ENCODE measurements at regions not wholly inside any gene's neighbourhood (a gene's known extent, or its start where the extent isn't known, plus 50 kb on each side); places are given as distances from the start of the nearest gene placed in this dataset.

DNA sequence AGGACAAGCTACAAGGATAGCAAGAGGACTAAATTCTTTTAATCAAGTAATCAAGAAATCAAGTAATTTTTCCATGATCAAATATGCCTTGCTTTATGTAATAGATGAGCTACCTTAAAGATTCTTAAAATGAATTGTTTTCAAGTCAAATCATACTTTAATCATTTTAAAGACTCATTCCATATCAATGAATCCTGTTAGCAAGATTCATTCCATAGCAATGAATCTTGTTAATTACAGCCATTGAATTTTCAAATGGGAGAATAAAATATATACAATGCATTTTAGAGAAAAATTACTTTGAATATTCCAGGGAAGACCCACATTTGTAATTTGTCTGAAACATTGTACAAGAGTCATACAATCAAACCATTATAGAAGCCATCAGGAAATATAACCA, 145.7 kb downstream of the RFX6 start:
- TF ChIP-seq, protein P1, sequence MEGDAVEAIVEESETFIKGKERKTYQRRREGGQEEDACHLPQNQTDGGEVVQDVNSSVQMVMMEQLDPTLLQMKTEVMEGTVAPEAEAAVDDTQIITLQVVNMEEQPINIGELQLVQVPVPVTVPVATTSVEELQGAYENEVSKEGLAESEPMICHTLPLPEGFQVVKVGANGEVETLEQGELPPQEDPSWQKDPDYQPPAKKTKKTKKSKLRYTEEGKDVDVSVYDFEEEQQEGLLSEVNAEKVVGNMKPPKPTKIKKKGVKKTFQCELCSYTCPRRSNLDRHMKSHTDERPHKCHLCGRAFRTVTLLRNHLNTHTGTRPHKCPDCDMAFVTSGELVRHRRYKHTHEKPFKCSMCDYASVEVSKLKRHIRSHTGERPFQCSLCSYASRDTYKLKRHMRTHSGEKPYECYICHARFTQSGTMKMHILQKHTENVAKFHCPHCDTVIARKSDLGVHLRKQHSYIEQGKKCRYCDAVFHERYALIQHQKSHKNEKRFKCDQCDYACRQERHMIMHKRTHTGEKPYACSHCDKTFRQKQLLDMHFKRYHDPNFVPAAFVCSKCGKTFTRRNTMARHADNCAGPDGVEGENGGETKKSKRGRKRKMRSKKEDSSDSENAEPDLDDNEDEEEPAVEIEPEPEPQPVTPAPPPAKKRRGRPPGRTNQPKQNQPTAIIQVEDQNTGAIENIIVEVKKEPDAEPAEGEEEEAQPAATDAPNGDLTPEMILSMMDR (IDR thresholded peaks at IDR 0.05; ENCODE audit: low read depth, low read length, missing input control) = no peak
- TF ChIP-seq FOXA1 (IDR thresholded peaks at IDR 0.05) = no peak
- no peak for TF ChIP-seq EGR1 (IDR thresholded peaks at IDR 0.05; ENCODE audit: low read depth in 2 of 2)
- TF ChIP-seq, protein P2, sequence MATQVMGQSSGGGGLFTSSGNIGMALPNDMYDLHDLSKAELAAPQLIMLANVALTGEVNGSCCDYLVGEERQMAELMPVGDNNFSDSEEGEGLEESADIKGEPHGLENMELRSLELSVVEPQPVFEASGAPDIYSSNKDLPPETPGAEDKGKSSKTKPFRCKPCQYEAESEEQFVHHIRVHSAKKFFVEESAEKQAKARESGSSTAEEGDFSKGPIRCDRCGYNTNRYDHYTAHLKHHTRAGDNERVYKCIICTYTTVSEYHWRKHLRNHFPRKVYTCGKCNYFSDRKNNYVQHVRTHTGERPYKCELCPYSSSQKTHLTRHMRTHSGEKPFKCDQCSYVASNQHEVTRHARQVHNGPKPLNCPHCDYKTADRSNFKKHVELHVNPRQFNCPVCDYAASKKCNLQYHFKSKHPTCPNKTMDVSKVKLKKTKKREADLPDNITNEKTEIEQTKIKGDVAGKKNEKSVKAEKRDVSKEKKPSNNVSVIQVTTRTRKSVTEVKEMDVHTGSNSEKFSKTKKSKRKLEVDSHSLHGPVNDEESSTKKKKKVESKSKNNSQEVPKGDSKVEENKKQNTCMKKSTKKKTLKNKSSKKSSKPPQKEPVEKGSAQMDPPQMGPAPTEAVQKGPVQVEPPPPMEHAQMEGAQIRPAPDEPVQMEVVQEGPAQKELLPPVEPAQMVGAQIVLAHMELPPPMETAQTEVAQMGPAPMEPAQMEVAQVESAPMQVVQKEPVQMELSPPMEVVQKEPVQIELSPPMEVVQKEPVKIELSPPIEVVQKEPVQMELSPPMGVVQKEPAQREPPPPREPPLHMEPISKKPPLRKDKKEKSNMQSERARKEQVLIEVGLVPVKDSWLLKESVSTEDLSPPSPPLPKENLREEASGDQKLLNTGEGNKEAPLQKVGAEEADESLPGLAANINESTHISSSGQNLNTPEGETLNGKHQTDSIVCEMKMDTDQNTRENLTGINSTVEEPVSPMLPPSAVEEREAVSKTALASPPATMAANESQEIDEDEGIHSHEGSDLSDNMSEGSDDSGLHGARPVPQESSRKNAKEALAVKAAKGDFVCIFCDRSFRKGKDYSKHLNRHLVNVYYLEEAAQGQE (IDR thresholded peaks at IDR 0.05) = no peak
- TF ChIP-seq YY1 (IDR thresholded peaks at IDR 0.05) = no peak
- TF ChIP-seq TAF1 (conservative IDR thresholded peaks at IDR 0.05) = no peak
- TF ChIP-seq SP1 (IDR thresholded peaks at IDR 0.05) = no peak
- TF ChIP-seq RAD21 (IDR thresholded peaks at IDR 0.05) = no peak
- TF ChIP-seq, protein P3, sequence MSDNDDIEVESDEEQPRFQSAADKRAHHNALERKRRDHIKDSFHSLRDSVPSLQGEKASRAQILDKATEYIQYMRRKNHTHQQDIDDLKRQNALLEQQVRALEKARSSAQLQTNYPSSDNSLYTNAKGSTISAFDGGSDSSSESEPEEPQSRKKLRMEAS (IDR thresholded peaks at IDR 0.05) = no peak
- no peak for TF ChIP-seq HNF4G (IDR thresholded peaks at IDR 0.05)
- no peak for TF ChIP-seq GABPA (IDR thresholded peaks at IDR 0.05 in 1 of 2, conservative IDR thresholded peaks at IDR 0.05 in 1 of 2)
